ENCODE measurements at regions not wholly inside any gene's neighbourhood (a gene's known extent, or its start where the extent isn't known, plus 50 kb on each side); places are given as distances from the start of the nearest gene placed in this dataset.
A peak's percentile ranks its signal among the peaks of the same experiment; 100 is the strongest.

DNA sequence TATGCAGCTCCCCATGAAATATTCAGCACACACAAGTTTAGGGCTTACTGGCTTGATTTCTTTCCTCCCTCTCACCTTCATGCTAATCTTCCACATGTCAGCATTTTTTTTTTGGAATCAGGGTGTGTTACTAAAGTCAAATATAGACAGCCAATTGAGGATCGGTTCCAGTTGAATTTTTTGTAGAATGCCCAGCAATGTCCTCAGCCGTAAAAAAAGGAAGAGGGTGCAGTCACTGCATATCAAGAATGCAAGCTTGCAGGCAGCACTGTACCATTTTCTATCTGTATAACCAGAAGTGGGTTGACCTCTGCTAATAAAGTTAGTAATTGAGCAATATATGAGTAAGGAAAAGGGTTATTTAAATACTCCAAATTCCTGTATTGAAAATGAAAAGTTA, 51.4 kb upstream of the CHMP2B start:
- DNase-seq = no peak

DNA sequence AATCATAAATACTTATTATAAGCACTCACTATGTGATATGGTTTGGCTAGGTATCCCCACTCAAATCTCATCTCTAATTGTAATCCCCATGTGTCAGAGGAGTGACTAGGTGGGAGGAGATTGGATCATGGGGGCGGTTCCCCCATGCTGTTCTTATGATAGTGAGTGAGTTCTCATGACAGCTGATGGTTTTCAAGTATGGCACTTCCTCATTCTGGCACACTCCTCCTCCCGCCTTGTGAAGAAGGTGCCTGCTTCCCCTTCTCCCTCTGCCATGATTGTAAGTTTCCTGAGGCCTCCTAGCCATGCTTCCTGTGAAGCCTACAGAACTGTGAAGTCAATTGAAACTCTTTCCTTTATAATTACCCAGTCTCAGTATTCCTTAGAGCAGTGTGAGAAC, 53.3 kb upstream of the CHMP2B start:
- DNase-seq = no peak

DNA sequence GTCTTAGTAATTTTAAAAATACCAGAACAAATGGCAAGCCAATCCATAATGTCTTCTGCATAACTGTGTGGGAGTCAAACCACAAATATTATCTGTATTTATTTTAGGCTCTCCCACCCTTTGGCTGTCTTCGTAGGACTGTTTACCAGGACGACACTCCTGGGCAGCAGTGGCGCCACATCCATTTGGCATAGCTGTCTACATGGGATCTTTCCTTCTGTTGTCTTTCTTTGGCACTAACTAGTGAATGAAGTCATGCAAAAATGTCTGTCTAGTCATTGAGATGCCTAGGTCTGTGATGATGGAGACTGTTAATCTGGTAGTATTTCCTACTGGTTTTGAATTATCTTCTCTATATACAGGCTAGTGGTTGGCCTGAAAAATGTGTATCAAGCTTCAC, 54.0 kb upstream of the CHMP2B start:
- no peak for DNase-seq

DNA sequence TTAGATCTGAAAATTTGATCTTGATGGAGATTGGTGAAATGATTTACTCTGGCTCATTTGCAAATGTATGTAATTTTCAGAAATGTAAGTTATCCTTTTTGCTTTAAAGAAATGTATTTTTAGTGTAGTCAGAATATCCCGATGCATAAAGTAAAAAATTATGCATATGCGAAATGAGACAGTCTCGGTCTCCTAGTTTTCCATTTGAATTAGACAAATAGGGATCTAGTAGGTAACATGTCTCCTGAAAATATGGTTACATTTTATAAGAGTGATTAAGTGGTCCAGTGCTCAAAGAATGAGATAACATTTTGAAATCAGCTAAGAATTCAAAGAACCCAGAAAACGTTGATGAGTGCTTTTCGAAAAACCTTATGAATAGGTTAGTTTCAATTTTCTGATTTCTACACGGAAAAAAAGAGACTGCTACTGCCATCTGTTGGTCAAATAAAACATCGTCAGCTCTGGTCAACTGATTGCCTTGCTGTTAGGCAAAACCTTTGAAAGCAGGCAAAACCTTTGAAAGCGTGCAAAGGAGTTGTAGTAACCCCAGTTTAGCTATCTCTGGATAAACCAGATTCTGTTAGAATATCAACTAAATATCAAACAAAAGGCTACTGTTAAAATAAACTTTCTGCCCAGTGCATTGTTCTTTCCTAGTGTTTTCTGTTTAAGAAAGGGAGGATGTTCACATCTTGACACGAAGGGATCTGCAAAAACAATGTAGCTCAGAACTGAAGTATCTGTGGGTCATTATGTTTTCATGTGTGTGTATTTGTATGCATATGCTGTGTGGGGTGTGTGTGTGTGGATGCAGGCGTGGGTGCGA, 59.3 kb upstream of the CHMP2B start:
- DNase-seq = peak; percentile 63

DNA sequence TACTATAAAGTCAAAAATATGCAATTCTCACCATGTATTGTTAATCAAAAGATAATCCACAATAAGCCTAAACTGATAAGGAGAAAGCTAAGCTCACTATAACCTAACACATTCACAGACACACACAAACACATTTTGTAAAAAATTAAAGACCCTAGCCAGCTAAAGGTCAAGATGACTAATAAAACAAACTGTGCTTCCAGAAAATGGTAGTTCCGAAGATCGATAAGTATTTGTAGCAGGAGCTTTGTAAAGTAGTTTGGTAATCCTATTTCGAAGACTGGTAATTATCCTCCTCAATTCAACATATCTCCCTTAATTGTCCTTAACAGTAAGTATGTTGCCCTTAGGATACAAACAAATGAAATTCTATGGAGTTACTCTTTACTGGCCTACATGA, 62.9 kb upstream of the CHMP2B start:
- DNase-seq = no peak

DNA sequence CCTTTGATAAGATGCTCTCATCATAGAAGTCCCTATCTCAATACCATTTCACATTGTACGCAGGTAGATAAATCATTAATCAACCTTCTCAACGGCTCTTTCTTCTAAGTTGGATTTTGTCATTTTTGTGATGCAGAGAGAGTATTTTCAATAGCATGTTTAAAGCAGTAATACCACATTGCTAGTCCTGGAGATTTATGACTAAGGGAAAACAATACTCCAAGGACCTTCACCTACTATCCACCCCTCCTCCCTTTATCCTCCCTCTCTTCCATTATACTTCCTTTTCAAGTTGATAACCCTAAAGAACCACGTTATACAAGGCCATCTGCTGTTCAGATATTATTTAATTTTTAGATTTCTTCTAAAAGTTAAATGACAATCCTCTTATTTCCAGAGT, 65.3 kb upstream of the CHMP2B start:
- no peak for DNase-seq

DNA sequence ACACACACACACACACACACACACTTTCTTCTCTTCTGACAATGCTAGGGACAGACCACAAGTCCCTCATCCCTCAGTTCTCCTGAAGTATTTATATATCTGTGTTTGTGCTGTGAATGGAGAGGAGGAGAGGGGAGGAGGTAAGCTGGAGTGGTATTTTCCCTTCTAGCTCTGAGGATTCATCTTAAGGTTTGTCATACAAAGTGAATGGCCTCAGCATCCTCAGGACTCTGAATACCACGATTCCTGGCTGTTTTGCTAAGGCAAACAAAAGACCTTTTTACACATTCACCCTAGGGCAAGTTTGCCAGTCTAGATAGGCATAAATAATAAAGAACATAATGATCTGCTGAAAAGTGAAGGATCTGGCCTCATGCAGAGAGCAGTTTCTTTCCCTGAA, 65.7 kb upstream of the CHMP2B start:
- peak; percentile 32 for DNase-seq

DNA sequence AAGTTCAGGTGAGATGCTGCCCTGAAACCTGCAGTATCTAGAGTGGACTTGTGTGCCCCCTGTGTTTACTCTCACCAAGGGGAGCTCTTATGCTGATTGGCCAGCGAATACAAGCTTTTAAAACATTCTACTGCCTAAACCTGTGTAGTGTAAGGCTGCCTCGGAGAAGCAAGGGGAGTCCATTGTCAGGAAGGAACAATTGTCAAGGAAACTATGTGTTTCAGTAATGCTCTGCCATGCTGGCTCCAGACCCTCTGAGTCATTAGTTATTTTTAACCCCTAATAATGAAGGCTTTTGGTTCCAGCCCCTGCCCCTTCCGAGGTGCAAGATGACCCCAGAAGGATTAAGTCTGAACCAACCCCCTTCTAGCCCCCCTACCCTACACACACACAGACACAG, 66.1 kb upstream of the CHMP2B start:
- DNase-seq = no peak

DNA sequence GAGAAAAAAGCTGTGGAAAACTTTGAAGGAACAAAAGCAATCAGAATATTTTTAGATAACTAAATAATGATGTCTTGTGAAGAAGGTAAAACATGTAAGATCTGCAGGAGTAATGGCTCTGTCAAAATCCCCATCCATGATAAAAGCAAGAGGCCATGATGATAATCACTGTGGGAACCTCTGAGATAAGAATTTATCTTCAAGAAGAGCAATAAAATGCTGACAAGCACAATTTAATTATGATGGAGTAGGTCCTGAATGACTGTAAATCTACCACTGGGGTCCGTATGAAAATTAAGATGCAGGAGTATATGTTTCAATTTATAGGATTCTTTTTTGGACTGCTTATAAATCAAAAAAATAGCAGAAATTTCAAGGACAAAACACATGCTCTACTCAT, 68.3 kb upstream of the CHMP2B start:
- no peak for DNase-seq

DNA sequence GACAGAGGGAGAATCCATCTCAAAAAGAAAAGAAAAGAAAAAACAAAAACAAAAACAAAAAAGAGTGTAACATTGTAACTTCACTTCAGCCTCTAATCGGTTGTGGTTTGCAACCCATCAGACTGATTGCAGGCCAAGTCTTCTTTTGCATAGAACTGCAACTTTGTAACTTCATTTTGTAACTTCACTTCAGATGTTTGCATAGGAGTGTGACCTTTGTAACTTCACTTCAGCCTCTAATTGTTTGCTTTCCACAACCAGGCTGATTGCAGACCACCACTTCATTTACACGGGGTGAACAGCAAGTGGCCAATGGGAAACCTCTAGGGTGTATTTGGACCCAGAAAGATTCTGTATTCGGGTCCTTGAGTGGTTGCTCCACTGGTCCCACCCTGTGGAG, 79.1 kb upstream of the CHMP2B start:
- no peak for DNase-seq

DNA sequence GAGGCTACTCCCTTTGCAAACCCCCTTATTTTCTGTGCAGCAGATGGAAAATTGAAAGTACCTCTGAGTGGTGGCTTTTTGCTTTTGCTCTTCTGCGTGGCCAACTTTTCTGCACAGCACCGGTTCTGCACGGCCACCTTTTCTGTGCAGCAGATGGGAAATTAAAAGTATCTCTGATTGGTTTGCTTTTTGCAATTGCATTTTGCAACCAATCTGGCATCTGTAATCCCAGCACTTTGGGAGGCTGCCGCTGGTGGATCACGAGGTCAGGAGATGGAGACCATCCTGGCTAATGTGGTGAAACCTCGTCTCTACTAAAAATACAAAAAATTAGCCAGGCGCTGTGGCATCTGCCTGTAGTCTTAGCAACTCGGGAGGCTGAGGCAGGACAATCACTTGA, 79.5 kb upstream of the CHMP2B start:
- DNase-seq = no peak

DNA sequence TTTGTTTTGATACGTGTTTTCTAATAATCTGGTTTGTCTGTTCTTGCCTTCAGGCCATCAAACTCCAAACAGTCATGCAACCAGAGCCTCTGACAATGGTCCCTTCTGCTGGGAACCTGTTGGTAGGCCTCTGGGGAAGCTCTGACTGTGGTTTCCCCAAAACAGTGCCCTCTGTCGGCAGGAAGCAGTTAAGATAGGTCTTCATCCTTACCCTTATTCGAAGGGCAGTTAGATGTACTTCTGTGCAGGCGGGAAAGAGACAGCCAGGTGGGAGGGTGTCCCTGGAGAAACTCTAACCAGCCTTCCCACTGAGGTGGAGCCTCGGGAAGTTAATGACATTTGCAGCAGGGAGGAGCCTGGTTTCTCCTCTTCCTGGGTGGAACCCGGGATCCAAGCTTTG, 81.6 kb upstream of the CHMP2B start:
- DNase-seq = no peak

DNA sequence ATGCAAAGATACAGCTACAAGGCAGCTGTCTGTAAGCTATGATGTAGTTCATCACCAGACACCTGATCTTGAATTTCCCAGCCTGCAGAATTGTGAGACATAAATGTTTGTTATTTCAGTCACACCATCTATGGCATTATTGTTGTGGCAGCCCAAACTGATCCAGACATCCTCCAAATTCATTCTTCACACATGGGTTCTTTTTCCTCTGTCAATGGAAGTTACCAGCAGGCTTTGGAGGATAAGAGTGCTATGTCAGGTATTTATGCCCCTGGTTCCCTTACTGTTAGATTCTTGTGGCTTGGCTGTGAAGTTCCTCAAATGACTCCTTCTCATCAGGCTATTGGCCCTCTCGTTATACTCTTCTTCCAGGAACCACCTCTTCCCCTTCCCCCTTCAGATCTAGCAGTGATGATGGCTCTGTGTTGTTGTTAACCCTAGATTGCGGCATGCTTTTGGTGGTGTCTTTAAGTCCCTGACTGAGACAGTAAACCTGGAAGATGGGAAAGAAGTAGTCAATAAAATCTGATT, 91.0 kb upstream of the CHMP2B start:
- no peak for DNase-seq

DNA sequence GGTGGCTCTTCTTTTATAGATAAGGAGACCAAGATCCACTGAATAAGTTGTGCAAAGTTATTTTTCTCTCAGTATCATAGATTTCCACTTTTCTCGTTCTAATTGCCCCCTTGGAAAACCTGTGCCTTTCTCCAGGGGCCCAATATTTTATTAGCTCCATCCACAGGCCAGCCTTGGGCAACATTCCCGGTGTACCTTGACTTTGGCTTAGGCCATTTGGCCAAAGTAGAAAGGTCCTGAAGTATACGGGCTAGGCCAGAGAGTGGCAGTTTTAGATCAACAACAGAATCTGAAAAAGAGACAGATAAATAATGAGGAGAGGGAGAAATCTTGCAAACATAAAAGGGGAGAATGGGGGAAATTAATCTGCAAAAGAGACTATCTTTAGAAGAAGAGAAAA, 91.7 kb upstream of the CHMP2B start:
- no peak for DNase-seq

DNA sequence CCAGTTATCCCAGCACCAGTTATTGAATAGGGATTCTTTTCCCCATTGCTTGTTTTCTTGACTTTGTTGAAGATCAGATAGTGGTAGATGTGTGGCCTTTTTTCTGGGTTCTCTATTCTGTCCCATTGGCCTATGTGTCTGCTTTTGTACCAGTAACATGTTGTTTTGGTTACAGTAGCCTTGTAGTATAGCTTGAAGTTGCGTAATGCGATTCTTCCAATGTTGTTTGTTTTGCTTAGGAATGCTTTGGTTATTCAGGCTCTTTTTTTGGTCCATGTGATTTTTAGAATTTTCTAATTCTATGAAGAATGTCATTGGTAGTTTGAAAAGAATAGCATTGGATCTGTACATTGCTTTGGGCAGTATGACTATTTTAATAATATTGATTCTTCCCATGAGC, 94.3 kb upstream of the CHMP2B start:
- no peak for DNase-seq

DNA sequence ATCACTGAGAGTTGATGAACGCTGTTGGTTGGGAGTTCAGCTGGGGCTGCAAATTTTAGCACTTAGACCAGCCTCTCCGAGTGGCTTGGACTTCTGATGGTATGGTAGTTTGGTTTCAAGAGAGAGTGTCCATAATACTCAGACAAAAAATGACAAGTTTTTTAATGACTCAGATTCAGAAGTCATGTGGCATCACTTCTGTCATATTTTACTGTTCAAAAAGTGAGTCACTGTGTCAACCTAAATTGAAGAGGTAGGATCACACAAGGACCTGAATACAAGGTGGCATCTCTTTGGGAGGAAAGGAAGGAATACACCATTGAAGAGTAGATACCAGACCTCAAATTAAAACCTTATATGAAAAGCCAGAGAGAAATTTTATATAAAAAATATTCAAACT, 99.1 kb upstream of the CHMP2B start:
- DNase-seq = no peak

DNA sequence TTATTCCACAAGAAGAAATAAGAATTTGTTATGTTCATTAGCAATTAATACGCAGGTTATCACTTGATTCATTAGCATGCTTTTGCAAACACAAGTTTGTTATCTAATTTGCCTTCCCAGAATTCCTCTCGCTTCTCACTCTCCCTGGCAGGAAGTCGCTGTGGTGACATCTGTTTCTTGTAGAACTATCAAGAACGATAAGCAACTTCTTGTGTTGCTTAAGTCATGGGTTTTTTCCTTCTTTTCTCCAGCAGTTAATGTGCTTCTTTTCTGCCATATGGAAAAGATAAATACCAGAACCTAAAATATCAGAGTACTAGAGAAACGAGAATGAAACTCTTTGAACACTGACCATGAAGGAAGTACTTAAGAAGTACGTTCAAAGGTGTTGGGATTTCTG, 99.8 kb upstream of the CHMP2B start:
- no peak for DNase-seq

DNA sequence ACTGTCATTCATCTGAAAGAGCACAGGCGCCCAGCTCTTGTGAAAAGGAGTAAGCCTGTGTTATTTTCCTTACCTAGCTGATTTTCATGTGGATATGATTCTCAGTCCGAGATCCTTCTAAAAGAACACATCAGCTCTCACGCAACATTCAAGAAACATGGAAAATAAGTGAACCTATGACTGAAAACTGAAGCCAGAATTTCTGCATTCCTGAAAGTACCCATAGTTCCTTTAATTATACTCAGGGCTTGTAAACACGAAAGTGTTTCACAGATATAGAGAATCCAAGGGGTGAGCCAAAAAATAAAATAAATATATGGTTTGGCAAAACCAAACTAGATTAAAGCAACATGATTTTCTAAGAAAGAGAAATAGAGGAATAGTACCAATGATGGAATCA, 100.8 kb upstream of the CHMP2B start:
- DNase-seq = no peak

DNA sequence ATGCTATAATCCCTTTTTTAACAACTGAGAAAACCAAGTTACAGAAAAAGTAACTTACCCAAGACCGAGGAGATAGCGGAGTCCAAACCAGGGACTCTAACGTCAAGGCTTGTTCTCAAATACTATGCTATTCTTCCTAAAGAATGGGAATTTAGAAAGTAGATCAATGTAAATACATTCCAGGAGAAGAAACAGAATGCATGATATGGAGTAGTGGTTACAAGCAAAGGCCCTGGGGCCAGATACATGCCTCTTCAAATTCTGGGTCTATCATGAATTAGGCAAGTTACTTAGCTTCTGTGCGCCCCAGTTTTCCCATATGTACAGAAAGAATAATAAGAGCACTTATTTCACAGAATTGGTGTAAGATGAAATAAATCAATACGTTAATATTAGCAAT, 102.0 kb upstream of the CHMP2B start:
- DNase-seq = no peak

DNA sequence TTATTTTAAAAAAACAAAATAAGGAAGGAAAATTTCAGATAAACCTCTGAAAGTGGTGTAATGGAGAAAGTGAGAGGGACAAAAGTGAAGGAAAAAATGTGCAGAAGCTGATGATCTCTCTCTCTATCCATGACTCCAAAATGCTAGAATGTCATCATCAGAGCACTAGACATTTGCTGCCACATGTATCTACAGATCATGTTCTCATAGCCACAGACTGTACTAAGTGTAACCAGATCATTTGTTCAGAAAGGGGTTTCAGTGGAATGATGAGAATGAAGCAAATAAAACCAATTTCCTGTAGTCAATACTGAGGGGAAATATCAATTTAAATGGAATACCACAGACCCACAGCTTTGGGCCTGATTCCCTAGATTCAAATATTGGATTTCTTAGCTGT, 104.3 kb upstream of the CHMP2B start:
- DNase-seq = no peak

DNA sequence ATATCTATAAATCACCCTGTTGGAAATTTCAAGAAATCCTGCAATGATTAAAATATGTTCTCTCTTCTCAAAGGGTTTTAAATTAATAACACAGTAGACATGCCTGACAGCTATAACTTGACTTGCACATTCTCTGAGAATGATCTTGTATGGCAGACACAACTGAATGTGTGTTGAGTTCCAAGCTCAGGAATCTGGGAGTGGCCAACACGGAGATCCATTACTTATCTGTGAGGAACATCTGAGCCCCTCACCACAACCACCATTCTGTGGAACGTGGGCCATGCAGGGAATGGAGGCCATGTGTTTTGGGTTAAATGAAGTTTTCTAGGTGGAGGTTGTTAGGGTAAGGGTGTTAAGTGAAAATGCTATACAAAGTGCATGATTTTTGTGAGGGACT, 105.3 kb upstream of the CHMP2B start:
- DNase-seq = no peak

DNA sequence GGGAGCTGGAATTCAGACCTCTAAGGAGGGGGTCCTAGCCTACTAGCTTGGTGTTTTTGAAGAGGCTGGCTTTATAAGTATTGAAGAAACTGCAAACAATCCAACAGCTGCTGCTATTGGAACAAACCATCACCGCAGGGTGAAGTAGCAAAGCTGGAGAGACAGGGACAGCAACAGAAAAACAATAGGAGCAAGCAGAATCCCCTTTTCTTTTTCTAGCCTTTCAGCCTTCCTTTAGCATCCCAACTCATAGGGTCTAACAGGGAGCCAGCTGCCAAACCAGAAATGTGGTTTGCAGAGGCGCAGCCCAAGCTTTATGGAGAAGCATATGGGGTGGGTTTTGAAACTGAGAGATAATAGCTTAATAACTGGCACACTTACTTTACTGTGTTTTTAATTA, 106.2 kb upstream of the CHMP2B start:
- no peak for DNase-seq

DNA sequence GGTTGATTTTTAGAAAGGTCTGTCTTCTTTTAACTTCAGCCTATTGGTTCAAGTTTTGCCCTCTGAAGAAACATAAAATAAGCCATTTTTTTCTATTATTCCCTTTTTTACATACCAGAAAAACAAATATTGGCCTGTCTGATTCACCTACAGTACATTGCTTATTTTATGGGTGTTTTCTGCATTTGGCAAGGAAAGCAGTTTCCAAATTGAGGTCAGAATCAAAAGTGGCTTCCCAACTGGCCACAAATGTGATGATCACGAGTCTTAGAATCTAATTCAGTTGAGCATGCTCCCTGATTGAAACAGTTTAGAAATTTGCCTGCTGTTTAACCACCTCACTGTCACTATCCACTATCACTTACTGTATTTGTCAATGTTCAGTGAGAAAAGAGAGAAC, 106.9 kb upstream of the CHMP2B start:
- no peak for DNase-seq

DNA sequence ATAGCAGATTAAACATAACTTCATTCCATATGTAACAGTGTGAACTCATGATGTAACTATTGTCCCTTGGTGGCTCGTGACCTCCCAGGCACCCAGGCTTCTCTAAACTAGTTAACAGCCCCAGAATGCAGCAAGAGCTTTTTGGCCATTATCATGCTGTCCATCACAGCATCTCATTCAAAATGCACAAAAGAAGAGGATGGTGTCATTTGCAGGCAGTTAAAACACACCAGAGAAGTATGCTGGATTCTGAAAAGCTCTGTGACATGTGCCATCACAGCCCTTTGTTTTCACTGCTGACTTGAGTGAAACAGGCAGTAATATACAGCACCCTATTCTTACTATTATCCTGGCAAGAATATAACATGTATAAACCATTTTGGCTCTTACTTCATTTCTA, 117.6 kb upstream of the CHMP2B start:
- no peak for DNase-seq
